Right lobe of liver (tissue), 6 donors: ENCODE measurements at regions not wholly inside any gene's neighbourhood (a gene's known extent, or its start where the extent isn't known, plus 50 kb on each side); places are given as distances from the start of the nearest gene placed in this dataset.

Source experiments
- ATAC-seq, 4 donors: fragments of 200-7000 bp; cut with Tn5 transposase; one replicate each; pipeline ENCODE4 v1.9.1; 2020; ENCODE audit warnings: mild to moderate bottlenecking in 4 of 4, moderate library complexity in 4 of 4
- DNase-seq, 3 donors: peaks; one replicate each; pipeline ENCODE4 v3.0.0-alpha.2; 2020
- H3K27ac ChIP-seq, 3 donors: fragments of 200-600 bp; one replicate each; pipeline ENCODE4 v1.8.0; 2022
- H3K27me3 ChIP-seq, 2 donors: fragments of 200-600 bp; one replicate each; pipeline ENCODE4 v1.8.0; 2022
- H3K36me3 ChIP-seq, 4 donors: fragments of 200-600 bp; sonication (generic) in 1 of 4; one replicate each; pipeline versions ENCODE4 v1.5.1 to v1.8.0; 2017 to 2022; ENCODE audit warnings: control low read depth in 1 of 4
- H3K4me1 ChIP-seq, 4 donors: fragments of 200-600 bp; sonication (generic) in 1 of 4; one replicate each; pipeline versions ENCODE4 v1.5.1 to v1.8.0; 2017 to 2022; ENCODE audit warnings: control low read depth in 1 of 4
- H3K4me3 ChIP-seq, 3 donors: fragments of 200-600 bp; one replicate each; pipeline ENCODE4 v1.8.0; 2022
- H3K9me3 ChIP-seq, 4 donors: fragments of 200-600 bp; sonication (generic) in 1 of 4; one replicate each; pipeline versions ENCODE4 v1.5.1 to v1.8.0; 2017 to 2022; ENCODE audit warnings: control low read depth in 1 of 4
- CTCF ChIP-seq, 4 donors: fragments of 200-600 bp in 3 of 4; fragments of 450-650 bp in 1 of 4; IDR thresholded peaks; one replicate each; pipeline versions ENCODE4 v1.5.1 to v1.8.0; 2016 to 2022; ENCODE audit warnings: antibody characterized with exemption in 4 of 4, mild to moderate bottlenecking in 2 of 4
- POLR2A ChIP-seq: fragments of 450-650 bp; IDR thresholded peaks from one replicate; pipeline ENCODE4 v1.6.1; 2017; ENCODE audit warnings: antibody characterized with exemption, mild to moderate bottlenecking
- WGBS: methylation state at CpG from one replicate; pipeline ENCODE4 v1.1.6; 2018; ENCODE audit warnings: low coverage, low lambda C conversion rate; ENCODE audit not compliant: insufficient coverage; ENCODE audit errors: missing lambda C conversion rate; 5-methylcytosine and 5-hydroxymethylcytosine counted together
- intact Hi-C, 2 donors: fragments of 100-400 bp; cut with DNase I; formaldehyde crosslinking; loops; one replicate each; pipeline versions ENCODE4 v1.11.2 to v1.14.1; 2022
- donor health status: DM: no; HTN: yes; CAD: no.
- donor health status: DM: no; HTN: no; CAD: no.
- donor health status: DM: no; HTN: no; CAD: no.
- donor health status: DM: no; HTN: yes; CAD: no.
- donor health status: DM: no; HTN: yes; CAD: no.

GRCh38 chr6:133067960-133068359, 173.2 kb upstream of the EYA4 start:
- WGBS, result 55% methylated on average over 3 of the region's 3 CpGs
- H3K4me3 ChIP-seq, result no peak overlapping the region
- DNase-seq (no peak), ATAC-seq (no peak)
- no peaks in the 10 kb centered on the region for H3K27me3 ChIP-seq
- H3K36me3 ChIP-seq, result no peaks in the 10 kb centered on the region
- intact Hi-C loops, result no loop called here
- peaks cover 0 to 13% (median 0%) of the 10 kb centered on the region in 4 donors for H3K4me1 ChIP-seq
- H3K9me3 ChIP-seq, result no peaks in the 10 kb centered on the region
- TF ChIP-seq CTCF (IDR thresholded peaks at IDR 0.05), result no peak
- TF ChIP-seq POLR2A, result no peak
- H3K27ac ChIP-seq, result no peak overlapping the region

GRCh38 chr6:133070410-133071043, 170.6 kb upstream of the EYA4 start:
- ATAC-seq, result peak; percentile 83 to 98 (median 97)
- intact Hi-C loops, result no loop called here

GRCh38 chr6:133079901-133080300, 161.3 kb upstream of the EYA4 start:
- no peaks in the 10 kb centered on the region for H3K27me3 ChIP-seq
- H3K27ac ChIP-seq, result no peak overlapping the region
- 59% methylated on average over 2 of the region's 2 CpGs for WGBS
- peaks cover 0 to 8% (median 0%) of the 10 kb centered on the region in 4 donors for H3K4me1 ChIP-seq
- TF ChIP-seq POLR2A (no peak), CTCF (IDR thresholded peaks at IDR 0.05) (no peak)
- ATAC-seq (no peak), DNase-seq (no peak)
- H3K4me3 ChIP-seq, result no peak overlapping the region
- intact Hi-C loops, result no loop called here
- H3K9me3 ChIP-seq, result no peaks in the 10 kb centered on the region
- H3K36me3 ChIP-seq, result no peaks in the 10 kb centered on the region

More at GRCh38 chr6:133070410-133071043, 170.6 kb upstream of the EYA4 start:
- 53% methylated on average over 4 of the region's 4 CpGs for WGBS
- peak in 1 of 3 donors; percentile 56 for DNase-seq
- H3K27ac ChIP-seq, result peak overlapping the region in 2 of 3 donors; percentile 60 to 71
- H3K4me1 ChIP-seq, result peaks cover 0 to 9% (median 0%) of the 10 kb centered on the region in 4 donors
- TF ChIP-seq CTCF (IDR thresholded peaks at IDR 0.05) (no peak), POLR2A (no peak)
- H3K4me3 ChIP-seq, result no peak overlapping the region
- no peaks in the 10 kb centered on the region for H3K9me3 ChIP-seq
- H3K27me3 ChIP-seq, result no peaks in the 10 kb centered on the region
- no peaks in the 10 kb centered on the region for H3K36me3 ChIP-seq

GRCh38 chr6:133083248-133083967, 157.7 kb upstream of the EYA4 start:
- Histone ChIP-seq H3K36me3 (no peaks in the 10 kb centered on the region), H3K9me3 (no peaks in the 10 kb centered on the region), H3K4me1 (peaks cover 0 to 8% (median 0%) of the 10 kb centered on the region in 4 donors), H3K27ac (no peak overlapping the region), H3K27me3 (no peaks in the 10 kb centered on the region), H3K4me3 (no peak overlapping the region)
- intact Hi-C loops, result no loop called here
- no peak for DNase-seq
- 23% methylated on average over 2 of the region's 2 CpGs for WGBS
- TF ChIP-seq POLR2A, result no peak
- no peak for TF ChIP-seq CTCF (IDR thresholded peaks at IDR 0.05)
- ATAC-seq, result peak; percentile 68 to 81 (median 79)
